ENCODE measurements at regions not wholly inside any gene's neighbourhood (a gene's known extent, or its start where the extent isn't known, plus 50 kb on each side); places are given as distances from the start of the nearest gene placed in this dataset.
A peak's percentile ranks its signal among the peaks of the same experiment; 100 is the strongest.
"Not testable (repeated sequence)": the region's sequence is repeated elsewhere in the genome, so short reads cannot be mapped to it uniquely, and the experiment has no call there.

DNA sequence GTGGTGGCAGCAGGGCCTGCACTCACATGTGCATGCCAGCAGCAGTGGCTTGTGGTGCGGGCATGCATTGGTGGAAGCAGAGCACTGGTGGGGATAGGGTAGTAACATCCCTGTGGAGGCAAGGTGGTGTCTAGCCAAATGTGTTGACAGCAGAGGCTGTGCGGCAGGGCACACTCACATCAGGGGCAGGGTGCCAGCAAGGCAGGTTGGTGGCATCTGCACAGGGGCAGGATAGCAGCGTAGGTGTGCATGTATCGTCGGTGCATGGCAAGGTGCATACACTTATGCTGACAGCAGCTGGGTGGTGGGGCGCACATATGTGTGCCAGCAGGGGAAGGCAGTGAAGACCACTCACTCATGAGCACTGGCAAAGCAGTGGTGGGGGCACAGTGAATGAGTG, 211.5 kb upstream of the CSNK1A1L start:
- no peak for FAIRE-seq

DNA sequence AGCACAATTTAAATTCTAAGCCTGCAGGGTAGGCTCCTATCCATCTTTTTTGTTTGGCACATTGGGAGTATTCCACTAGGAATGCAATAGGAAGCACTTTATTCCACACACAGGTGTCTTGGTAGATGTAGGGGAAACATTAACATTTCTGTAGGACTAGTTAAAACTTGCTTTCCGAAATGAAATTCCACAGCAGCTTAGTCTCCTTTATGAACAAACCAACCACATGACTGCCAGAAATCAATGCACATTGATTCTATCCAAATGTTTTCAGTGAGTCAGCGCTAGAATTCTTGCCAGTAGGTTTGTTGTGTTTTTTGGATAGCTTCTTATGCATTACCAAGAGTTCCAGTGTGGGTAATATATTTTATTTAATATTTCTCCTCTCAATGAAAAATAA, 207.9 kb upstream of the CSNK1A1L start:
- DNase-seq (ENCODE audit: insufficient read length, low spot score), result no peak
- FAIRE-seq, result no peak

More for the DNA sequence above, 211.5 kb upstream of the CSNK1A1L start:
- no peak for DNase-seq (ENCODE audit: insufficient read length, low spot score)

DNA sequence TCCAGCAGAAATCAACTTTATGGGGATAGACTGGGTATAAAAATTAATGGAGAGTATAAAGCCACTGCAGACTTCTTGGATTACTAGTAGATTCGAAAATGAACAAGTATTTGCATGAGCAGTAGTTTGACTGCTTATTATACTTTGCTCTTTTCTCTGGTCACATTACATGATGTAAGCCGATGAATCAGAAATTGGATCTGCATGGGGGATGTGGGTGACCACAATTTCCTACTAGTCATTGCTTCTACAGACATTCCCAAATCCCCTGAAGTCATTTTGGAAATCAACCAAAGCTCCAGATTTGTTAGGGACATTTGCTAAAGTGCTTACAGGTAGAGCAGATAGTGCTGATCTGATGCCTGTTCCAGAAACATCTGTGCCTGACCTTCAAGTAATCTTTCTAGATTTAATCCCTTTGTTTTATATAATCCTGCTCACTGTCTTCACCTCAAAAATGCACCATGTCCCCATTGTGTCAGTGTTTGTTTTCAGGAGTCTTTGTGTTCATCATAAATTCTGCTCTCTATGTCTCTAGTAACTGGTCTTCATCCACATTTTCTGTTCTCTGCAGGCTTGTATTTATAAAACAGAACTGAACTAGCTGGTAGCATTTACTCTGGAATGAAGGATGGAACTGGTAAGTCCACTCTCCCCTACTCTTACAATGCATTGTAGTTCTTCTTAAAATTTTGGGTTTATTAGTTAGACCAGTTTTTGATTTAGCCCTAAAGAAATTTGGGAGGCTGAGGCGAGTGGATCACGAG, 201.5 kb upstream of the CSNK1A1L start:
- FAIRE-seq, result no peak

DNA sequence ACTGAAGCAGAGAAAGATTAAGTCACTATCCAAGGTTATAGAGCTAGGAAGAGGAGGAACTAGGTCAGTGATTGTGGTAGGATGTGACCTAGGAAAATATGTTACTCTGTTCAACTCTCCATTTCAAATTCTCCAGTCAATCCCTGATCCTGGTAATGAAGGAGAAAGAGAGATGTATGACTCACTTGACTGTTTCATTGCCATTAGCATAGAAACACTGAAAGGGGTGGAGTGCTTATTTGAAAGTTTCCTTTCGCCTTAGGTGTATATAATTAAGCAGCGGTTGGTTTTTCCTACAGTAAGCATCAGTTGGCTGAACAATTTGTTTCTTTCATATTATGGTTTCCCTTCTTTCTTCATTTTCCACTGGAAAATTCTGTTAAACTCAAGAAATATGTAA, 198.1 kb upstream of the CSNK1A1L start:
- DNase-seq (ENCODE audit: insufficient read length, low spot score) (no peak), FAIRE-seq (no peak)

More for the DNA sequence above, 201.5 kb upstream of the CSNK1A1L start:
- DNase-seq (ENCODE audit: insufficient read length, low spot score), result peak; percentile 35

DNA sequence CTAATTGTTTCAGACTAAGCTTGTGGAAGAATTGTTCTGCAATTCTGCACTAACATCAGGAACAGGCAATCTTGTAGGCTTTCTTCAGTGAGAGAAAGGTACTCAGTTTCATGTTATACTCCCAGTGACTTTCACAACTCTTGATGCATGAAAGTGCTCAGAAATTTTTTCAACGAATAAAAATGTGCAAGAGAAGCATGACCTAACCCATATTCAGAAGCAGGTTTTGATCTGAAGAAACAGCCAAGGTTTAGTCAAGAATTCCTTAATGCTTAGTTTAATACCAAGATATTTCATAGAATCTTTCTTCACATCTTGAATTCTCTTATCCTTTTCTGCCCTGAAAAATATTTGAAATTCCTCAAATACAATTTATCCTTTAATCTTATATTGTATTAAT, 197.2 kb upstream of the CSNK1A1L start:
- DNase-seq (ENCODE audit: insufficient read length, low spot score), result no peak
- no peak for FAIRE-seq

DNA sequence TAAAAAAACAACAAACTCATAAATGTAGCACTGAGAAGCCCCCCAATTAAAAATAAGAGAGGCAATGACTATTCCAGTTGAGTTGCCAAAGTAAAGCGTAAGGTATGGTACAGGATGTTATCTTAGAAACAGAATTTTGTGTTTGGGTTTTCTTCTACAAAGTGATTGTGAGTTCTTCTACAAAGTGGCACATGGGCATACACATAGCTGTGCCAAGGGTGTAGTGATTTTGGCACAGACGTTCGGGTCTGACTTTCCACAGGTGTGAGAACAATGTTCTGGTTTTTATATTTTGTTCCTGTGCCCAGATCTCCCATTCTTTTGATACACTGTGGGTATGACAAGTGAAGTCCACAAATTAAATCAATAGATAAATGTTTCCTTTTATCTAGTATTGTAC, 190.1 kb upstream of the CSNK1A1L start:
- FAIRE-seq, result no peak
- no peak for DNase-seq (ENCODE audit: insufficient read length, low spot score)

DNA sequence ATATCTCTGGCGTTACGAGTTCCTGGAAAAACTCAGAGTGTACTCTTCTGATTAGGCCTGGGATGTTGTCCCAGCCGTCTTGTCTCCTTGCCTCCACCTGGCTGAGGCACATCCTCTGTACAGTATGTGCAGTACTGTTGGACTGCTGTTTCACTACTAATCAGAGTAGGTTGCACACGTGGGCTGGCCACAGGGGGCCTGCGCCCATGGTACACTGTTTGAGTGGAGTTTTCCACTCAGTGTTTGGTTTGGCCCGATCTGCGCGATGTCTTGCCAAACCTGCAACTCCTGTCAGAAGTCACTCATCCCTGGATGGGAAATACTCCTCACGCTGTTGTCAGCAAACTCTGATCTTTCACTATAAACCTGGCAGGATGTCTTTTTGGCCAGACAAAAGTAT, 189.6 kb upstream of the CSNK1A1L start:
- FAIRE-seq (no peak), DNase-seq (ENCODE audit: insufficient read length, low spot score) (no peak)

DNA sequence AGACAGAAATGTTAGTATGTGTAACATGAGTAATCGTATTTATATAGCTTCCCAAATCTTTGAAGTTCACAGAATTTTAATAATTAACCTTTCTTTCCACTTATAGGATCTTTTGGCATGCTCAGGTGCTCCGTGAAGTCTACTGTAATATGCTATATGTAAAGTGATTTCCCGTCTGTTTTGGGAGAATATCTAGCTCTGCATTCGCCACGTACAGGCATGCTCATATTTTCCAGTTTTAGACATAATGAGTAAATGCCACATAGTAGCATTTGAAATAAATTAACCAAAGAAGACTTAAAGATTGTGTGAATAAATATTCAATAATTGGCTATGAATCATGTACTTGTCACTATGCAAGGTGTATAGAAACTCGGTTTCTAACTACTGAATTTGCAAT, 189.0 kb upstream of the CSNK1A1L start:
- no peak for FAIRE-seq
- no peak for DNase-seq (ENCODE audit: insufficient read length, low spot score)

DNA sequence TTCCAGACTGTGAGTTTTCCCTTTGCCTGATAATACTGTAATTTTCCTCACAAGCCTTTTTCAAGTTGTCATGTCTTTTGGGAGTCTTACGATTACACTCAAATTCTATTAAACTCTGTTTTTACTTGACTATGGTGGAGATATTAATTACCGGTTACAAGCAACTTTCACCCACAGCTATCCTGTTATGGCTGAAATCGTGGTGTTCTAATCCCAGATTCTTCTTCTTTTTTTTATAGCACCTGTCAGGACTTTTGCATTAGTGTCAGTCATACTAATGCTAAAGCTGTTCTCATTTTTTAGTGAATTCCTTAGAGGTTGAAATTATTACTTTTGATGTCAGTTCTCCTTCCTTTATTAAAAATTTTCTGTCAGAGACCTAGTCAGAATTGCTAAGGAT, 187.8 kb upstream of the CSNK1A1L start:
- FAIRE-seq, result no peak
- DNase-seq (ENCODE audit: insufficient read length, low spot score), result no peak

DNA sequence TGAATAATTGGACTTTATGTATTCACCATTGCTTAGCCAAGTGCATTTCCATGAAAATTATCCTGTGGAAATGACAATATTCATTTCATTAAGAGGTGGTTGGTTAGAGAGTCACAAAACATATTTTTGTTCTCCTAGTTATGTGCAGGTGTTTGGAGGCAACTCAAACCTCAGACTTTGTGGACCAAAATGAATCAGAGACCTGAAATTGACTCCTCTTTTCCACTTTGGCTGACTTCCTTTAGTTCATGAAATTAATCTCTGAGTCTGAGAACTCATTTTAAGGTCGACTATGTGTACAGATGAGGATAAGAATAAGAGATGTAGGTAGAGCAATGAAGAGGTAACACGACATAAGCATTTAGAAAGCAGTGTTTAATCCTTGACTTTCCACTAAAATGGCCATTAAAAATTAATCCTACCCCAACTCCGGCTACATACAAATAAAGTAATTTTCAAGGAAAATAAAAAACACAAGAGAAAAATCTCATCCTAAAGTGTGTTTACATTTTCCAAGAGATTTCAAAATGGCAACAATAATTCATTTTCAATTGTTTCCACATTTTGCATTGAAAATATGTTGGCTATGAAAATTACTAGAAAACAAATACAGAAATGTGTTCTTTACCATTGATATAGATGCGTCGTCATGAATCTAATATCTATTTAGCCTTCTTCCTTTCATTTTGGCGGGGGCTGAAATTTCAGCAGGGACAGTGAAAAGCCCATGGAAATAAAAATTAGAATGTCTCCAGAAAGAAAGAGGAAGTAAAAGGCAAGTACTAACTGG, 185.4 kb upstream of the CSNK1A1L start:
- DNase-seq (ENCODE audit: insufficient read length, low spot score) (no peak), FAIRE-seq (no peak)

DNA sequence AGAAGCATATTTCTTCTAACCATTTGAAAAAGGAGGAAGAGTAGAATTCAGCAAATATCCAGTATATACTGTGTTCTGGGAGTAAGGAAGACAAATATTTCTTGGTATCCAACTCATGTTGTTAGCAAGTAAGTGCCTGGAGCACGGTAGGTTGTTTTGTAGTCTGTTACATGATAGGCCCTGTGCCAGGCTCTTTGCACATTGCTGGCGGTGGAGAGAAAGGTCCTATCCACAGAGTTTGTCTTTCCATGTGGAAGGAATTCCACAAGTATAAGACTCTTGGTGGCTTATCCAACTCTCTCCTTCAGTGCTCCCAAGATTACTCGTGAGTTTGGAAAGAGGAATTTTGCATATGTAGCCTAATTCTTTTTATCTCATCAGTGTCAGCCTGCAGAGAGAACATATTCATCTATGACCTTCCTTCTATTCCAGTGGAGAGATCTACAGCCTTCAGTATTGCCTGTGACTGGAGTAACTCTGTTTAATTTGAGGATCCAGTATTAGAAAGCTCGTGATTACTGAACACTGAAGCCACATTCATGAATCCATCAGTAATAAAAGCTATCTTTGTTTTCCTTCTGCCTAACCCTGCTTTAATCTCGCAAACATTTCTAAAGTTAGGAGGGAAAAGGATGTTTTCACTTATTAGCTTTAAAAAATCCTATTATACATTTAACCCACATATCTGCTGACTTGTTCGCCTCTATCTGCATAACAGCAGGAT, 183.9 kb upstream of the CSNK1A1L start:
- DNase-seq (ENCODE audit: insufficient read length, low spot score) (no peak), FAIRE-seq (no peak)

DNA sequence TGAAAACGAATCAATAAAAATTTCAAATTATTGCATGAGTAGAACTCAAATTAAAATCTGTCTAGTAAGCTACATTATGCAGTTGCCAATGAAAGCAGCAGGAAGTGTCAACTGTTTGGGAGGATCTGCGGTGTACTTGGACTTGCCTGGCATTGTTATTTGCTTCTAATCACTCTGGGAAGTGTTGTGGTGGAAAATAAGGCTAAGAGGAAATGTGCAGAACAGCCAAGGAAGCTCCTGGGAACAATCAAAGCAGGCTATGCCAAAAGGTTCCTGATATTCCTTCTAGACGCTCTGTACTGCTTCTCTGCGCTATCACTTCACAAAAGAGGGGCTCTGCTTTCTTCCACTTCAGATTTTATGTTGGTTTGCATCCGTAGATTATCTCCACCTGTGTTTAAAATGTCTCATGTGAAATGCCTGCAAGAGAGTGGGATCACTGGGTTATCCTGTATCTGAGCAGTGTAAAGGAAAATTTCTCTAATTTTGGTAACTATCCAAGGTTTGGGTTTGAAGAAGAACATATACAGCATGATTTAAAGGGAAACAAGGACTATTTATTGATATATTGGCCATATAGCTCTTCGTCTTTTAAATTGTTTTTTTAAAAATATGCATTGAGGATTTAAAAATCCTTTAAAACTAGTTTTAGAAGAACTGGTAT, 182.7 kb upstream of the CSNK1A1L start:
- FAIRE-seq, result no peak
- DNase-seq (ENCODE audit: insufficient read length, low spot score), result no peak

DNA sequence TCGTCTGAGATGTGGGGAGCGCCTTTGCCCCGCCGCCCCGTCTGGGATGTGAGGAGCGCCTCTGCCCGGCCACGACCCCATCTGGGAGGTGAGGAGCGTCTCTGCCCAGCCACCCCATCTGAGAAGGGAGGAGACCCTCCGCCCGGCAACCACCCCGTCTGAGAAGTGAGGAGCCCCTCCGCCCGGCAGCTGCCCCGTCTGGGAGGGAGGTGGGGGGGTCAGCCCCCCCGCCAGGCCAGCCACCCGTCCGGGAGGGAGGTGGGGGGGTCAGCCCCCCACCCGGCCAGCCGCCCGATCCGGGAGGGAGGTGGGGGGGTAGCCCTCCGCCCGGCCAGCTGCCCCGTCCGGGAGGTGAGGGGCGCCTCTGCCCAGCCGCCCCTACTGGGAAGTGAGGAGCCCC, 174.8 kb upstream of the CSNK1A1L start:
- FAIRE-seq; DNase-seq (ENCODE audit: insufficient read length, low spot score): not testable (repeated sequence)

DNA sequence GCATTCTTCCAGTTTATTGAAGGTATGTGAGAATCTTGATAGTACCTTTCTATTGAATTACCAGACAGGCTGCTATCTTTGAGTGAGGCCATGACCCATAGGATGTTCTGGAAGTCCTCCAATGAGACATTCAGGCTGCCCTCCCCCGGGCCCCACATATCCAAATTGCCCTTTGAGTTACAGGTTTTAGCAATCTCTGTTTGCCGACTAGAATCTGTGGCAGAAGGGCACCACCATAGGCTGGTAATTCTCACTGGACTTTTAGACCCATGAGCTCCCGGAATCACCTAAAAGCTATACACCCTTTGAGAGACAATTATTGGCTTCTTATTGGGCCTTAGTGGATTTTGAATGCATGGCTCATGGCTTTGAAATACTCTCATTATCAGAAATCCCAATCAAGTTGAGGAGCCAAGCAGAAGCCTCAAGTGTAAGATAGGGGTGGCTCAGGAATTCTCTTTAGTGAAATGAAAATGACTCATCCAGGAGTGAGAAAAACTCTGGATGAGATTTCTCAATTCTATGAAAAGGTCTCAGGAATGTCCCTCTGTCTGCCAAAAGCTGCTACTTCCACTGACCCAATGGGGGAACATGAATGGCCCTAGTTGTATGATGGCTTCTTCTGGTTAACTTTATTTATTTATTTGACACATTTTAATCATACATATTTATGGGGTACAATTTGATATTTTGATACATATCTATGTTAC, 172.1 kb upstream of the CSNK1A1L start:
- no peak for FAIRE-seq
- DNase-seq (ENCODE audit: insufficient read length, low spot score), result no peak

DNA sequence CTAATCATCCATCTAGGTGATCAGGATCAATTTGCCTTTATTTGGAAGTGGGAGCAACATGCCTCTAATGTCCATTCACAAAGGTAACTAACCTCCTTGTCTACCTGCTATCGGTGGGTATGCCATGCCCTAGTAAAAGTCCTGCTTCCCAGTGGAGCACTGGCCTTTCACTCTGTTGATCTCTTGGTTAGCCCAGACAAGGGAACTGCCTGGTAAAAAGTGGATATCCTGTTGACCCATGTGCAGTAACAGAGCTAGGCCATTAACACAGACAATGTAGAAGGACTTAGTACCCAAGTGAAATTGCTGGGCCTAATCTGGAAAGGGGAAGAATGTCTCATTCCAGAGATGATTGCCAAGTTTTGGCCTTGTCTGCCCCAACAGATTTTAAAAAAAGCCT, 171.5 kb upstream of the CSNK1A1L start:
- no peak for FAIRE-seq
- no peak for DNase-seq (ENCODE audit: insufficient read length, low spot score)

DNA sequence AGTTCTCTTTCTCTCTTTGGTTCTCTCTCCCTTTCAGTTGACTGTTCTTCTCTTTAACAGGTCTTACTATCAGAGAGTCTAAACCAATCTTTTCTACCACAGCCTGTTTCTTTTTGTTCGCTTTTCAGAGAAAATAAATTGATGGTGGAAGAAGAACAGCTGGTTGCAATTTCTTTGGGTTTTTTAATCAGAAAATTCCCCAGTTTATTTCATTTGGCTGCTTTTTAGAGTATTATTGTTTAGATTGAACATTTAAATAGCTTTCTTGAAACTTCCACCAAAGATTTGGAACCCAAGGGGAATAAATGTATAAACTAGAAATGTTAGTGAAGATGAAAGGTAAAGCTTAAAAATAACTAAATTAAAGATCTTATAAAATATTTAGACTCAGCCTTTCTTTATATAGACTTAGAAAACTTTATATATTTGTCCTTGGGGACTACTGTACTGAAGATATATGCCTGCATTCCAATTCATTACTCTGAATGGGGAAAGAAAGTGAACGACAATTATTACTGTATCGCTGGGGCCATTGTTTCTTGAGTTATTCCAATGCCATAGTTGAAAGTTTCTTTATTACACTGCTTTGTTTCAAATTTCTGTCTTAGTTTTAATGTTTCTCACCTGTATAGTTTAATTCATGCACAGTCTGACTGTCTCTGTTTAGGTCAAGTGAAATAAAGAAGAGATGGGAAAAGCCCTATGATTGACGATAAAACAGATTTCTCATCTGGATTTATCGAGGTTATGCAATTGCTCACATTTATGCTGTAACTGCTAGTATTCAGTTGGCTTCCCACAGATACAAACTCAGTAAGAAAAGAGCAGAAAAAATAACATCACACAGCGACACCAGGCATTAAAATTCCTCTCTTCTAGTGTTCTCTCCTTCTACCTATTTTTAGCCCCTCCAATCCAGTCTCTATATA, 169.4 kb upstream of the CSNK1A1L start:
- DNase-seq (ENCODE audit: insufficient read length, low spot score) (no peak), FAIRE-seq (no peak)

DNA sequence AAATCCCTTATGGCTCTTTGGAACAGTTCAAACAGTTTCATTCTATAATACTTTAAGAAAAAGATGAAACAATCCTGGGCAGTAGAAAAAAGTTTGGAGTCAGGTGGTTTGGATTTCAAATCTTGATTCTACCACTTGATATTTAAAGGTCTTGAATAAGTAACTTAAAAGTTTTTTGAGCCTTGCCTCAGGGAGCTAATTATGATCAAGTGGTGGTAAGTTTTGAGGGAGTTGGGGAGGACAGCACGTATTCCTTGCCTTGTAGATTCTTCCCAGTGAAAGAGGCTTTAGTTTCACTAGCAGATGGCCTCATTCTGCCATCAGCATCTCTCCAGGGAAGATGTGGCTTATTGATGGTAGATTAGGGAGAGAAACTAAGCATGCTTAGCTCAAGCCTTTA, 168.4 kb upstream of the CSNK1A1L start:
- no peak for FAIRE-seq
- DNase-seq (ENCODE audit: insufficient read length, low spot score), result no peak

DNA sequence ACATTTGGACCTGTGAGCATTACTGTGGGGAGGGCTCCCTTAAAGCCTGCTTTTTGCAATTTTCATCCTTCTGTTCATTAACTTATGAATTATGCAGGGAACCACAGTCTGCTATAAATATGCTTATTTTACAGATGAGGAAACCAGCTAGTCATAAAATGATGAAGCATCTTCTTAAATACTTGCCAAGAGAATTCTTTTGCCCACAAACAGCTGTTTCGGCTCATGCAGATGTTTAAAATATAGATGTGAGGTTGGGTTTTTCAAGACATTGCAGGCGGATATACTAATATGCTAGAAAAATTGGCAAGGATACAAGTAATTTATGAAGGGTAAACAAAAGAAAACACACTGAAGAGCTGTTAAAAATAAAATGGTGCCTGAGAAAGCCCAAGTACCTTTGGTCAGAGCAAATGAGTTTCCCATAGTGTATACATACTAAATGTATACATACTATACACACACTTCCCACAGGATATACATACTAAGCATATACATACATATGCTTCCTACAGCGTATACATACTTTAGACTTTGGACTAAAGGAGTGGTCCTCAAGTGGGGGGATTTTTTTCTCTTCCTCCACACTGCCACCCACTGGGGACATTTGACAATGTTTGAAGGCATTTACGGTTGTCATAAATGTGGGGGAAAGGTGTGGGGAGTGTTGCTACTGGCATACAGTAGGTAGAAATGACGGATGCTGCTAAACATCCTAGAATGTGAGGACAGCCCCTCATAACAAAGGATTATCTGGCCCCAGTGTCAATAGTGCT, 164.9 kb upstream of the CSNK1A1L start:
- DNase-seq (ENCODE audit: insufficient read length, low spot score) (no peak), FAIRE-seq (no peak)

DNA sequence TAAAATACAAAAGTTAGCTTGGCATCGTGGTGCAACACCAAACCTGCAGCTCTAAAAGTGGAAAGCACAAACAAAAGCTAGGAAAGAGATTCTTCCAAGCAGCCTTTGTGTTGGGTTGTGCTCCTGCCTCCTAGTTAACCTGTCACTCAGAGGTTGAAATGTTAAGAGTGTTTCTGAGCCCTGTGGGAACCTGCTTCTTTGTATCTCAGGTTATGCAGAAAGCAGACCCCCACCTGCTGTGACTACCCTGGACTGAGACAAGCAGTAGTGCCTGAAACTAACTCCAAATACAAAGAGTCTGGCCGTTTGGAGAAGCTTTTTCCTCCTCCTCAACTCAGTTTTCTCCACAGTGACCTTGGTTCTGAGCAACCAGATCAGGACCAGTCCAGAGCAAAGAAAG, 158.4 kb upstream of the CSNK1A1L start:
- no peak for FAIRE-seq
- no peak for DNase-seq (ENCODE audit: insufficient read length, low spot score)

All from HTR-8/SVneo (cell line).